GM12878 (cell line): ENCODE measurements at regions not wholly inside any gene's neighbourhood (a gene's known extent, or its start where the extent isn't known, plus 50 kb on each side); places are given as distances from the start of the nearest gene placed in this dataset.

Experiments
- CHD1 ChIP-seq: IDR thresholded peaks from 2 replicates; pipeline ENCODE4 v1.6.1; 2012; ENCODE audit warnings: low read depth, low read length, improper control_type of control experiment
- CHD2 ChIP-seq: IDR thresholded peaks from 2 replicates; pipeline ENCODE4 v1.6.1; 2011; ENCODE audit warnings: low read depth, low read length, improper control_type of control experiment, borderline replicate concordance
- CTCF ChIP-seq, 3 experiments: IDR thresholded peaks in 2 of 3; conservative IDR thresholded peaks in 1 of 3; 2 replicates each; pipeline ENCODE4 v1.5.1; 2011; ENCODE audit warnings: low read depth in 3 of 3, low read length in 3 of 3, mild to moderate bottlenecking in 3 of 3, control low read depth in 2 of 3, moderate library complexity in 2 of 3, inconsistent platforms in 1 of 3, mixed read lengths in 1 of 3; ENCODE audit not compliant: control insufficient read depth in 2 of 3, insufficient read depth in 1 of 3; ENCODE audit errors: extremely low read depth in 1 of 3
- GATAD2B ChIP-seq: fragments of 450-650 bp; conservative IDR thresholded peaks from 2 replicates; pipeline ENCODE4 v1.6.1; 2017; ENCODE audit warnings: low read depth, mild to moderate bottlenecking, moderate library complexity
- HDGF ChIP-seq: fragments of 450-650 bp; IDR thresholded peaks from 2 replicates; pipeline ENCODE4 v1.6.1; 2016; ENCODE audit warnings: antibody characterized with exemption
- IKZF2 ChIP-seq, 2 experiments: fragments of 450-650 bp; IDR thresholded peaks; 2 replicates each; pipeline ENCODE4 v1.6.1; 2017; ENCODE audit warnings: mild to moderate bottlenecking in 2 of 2, moderate library complexity in 2 of 2
- JUND ChIP-seq: IDR thresholded peaks from 2 replicates; pipeline ENCODE4 v1.6.1; 2012; ENCODE audit warnings: low read depth, mild to moderate bottlenecking, low read length, improper control_type of control experiment, moderate library complexity
- NFYB ChIP-seq: IDR thresholded peaks from 2 replicates; pipeline ENCODE4 v1.6.1; 2011; ENCODE audit warnings: low read depth, mild to moderate bottlenecking, low read length, improper control_type of control experiment, moderate library complexity; ENCODE audit not compliant: insufficient read depth
- POLR2A ChIP-seq: IDR thresholded peaks from 2 replicates; pipeline ENCODE4 v1.6.1; 2011; ENCODE audit warnings: low read depth, mild to moderate bottlenecking, low read length
- RELA ChIP-seq: fragments of 450-650 bp; IDR thresholded peaks from 2 replicates; pipeline ENCODE4 v1.8.0; 2014; ENCODE audit warnings: borderline replicate concordance; ENCODE audit not compliant: partially characterized antibody
- SMAD1 ChIP-seq: fragments of 450-650 bp; IDR thresholded peaks from 2 replicates; pipeline ENCODE4 v1.6.1; 2018; ENCODE audit warnings: mild to moderate bottlenecking, low read depth; ENCODE audit not compliant: partially characterized antibody
- SP1 ChIP-seq: IDR thresholded peaks from one replicate; pipeline ENCODE4 v1.6.1; 2011; ENCODE audit warnings: low read depth, low read length
- SRF ChIP-seq, 2 experiments: IDR thresholded peaks; 2 replicates each; pipeline ENCODE4 v1.6.1; 2011; ENCODE audit warnings: low read depth in 2 of 2, low read length in 2 of 2, mild to moderate bottlenecking in 1 of 2, moderate library complexity in 1 of 2
- TBL1XR1 ChIP-seq: IDR thresholded peaks from 2 replicates; pipeline ENCODE4 v1.6.1; 2012; ENCODE audit warnings: low read depth, low read length, improper control_type of control experiment
- TCF3 ChIP-seq: IDR thresholded peaks from 2 replicates; pipeline ENCODE4 v1.6.1; 2012; ENCODE audit warnings: low read depth, mild to moderate bottlenecking, low read length, borderline replicate concordance; ENCODE audit not compliant: insufficient read depth
- TCF7 ChIP-seq: IDR thresholded peaks from 2 replicates; pipeline ENCODE4 v1.6.1; 2014; ENCODE audit warnings: antibody characterized with exemption, borderline replicate concordance
- ZBTB40 ChIP-seq: fragments of 450-650 bp; IDR thresholded peaks from 2 replicates; pipeline ENCODE4 v1.6.1; 2016; ENCODE audit warnings: mild to moderate bottlenecking, moderate library complexity, borderline replicate concordance
- ZNF687 ChIP-seq: fragments of 450-650 bp; IDR thresholded peaks from 2 replicates; pipeline ENCODE4 v1.6.1; 2017; ENCODE audit warnings: mild to moderate bottlenecking, moderate library complexity

- TF ChIP-seq CTCF (IDR thresholded peaks at IDR 0.05 in 2 of 3, conservative IDR thresholded peaks at IDR 0.05 in 1 of 3; ENCODE audit: control insufficient read depth in 2 of 3, extremely low read depth in 1 of 3, insufficient read depth in 1 of 3, low read depth in 3 of 3, low read length in 3 of 3) (no peak), ZNF687 (peak; percentile 70; the same call in 1 of the 2 replicates), HDGF (0 out of 2 replicates have a peak, but pooled peaks have one; percentile 72), SP1 (peak; percentile 55), JUND (no peak), IKZF2 (IDR thresholded peaks at IDR 0.05) (peak; percentile 67 to 73), CHD2 (peak; percentile 54; the same call in 1 of the 2 replicates), SMAD1 (no peak), CHD1 (no peak), TCF7 (peak; percentile 68), TCF3 (no peak), GATAD2B (peak; percentile 22; the same call in 1 of the 2 replicates), RELA (peak; percentile 55), ZBTB40 (no peak), TBL1XR1 (peak; percentile 29; the same call in 1 of the 2 replicates), NFYB (no peak), POLR2A (peak; percentile 40; the same call in 1 of the 2 replicates), SRF (IDR thresholded peaks at IDR 0.05; ENCODE audit: low read depth in 2 of 2, low read length in 2 of 2) (0 out of 4 replicates have a peak, but pooled peaks of 1 of the 2 experiments have one; percentile 44)
These were observed 70.6 kb upstream of the F13A1 start (continued) for GRCh38 chr6:6390849-6391602.
